ENCODE measurements at regions not wholly inside any gene's neighbourhood (a gene's known extent, or its start where the extent isn't known, plus 50 kb on each side); places are given as distances from the start of the nearest gene placed in this dataset.
"Not testable (repeated sequence)": the region's sequence is repeated elsewhere in the genome, so short reads cannot be mapped to it uniquely, and the experiment has no call there.

- intact Hi-C loops (cut with DNase I; ENCODE audit: low total_unique reads) = no loop called here
- no peaks in the 10 kb centered on the region for H3K4me1 ChIP-seq
- no peak for DNase-seq (ENCODE audit: low spot score in 2 of 2)
- no peaks in the 10 kb centered on the region for H3K36me3 ChIP-seq
- TF ChIP-seq POLR2A (IDR thresholded peaks at IDR 0.05) (no peak), CTCF (IDR thresholded peaks at IDR 0.05) (no peak), POLR2AphosphoS5 (IDR thresholded peaks at IDR 0.05) (no peak)
- H3K27ac ChIP-seq = no peak overlapping the region
- H3K4me3 ChIP-seq = no peak overlapping the region
- no peaks in the 10 kb centered on the region for H3K27me3 ChIP-seq
- no peaks in the 10 kb centered on the region for H3K9me3 ChIP-seq
Measured at GRCh38 chr20:4437131-4437530, 188.0 kb upstream of the ADRA1D start.

GRCh38 chr20:4435671-4436455 lies 186.8 kb upstream of the ADRA1D start:
- no peaks in the 10 kb centered on the region for H3K36me3 ChIP-seq
- no peak overlapping the region for H3K4me3 ChIP-seq
- intact Hi-C loops (cut with DNase I; ENCODE audit: low total_unique reads) = no loop called here
- no peak for DNase-seq (ENCODE audit: low spot score in 2 of 2)
- no peaks in the 10 kb centered on the region for H3K9me3 ChIP-seq
- H3K4me1 ChIP-seq = no peaks in the 10 kb centered on the region
- no peaks in the 10 kb centered on the region for H3K27me3 ChIP-seq
- H3K27ac ChIP-seq = peak overlapping the region in 1 of 2 donors; percentile 7
- TF ChIP-seq POLR2AphosphoS5 (IDR thresholded peaks at IDR 0.05) (no peak), CTCF (IDR thresholded peaks at IDR 0.05) (no peak), POLR2A (IDR thresholded peaks at IDR 0.05) (no peak)

- TF ChIP-seq CTCF (IDR thresholded peaks at IDR 0.05) (no peak), POLR2A (IDR thresholded peaks at IDR 0.05) (no peak), POLR2AphosphoS5 (IDR thresholded peaks at IDR 0.05) (no peak)
- H3K27me3 ChIP-seq = no peaks in the 10 kb centered on the region
- no peaks in the 10 kb centered on the region for H3K36me3 ChIP-seq
- H3K4me1 ChIP-seq = no peaks in the 10 kb centered on the region
- intact Hi-C loops (cut with DNase I; ENCODE audit: low total_unique reads) = no loop called here
- no peak overlapping the region for H3K27ac ChIP-seq
- no peak for DNase-seq (ENCODE audit: low spot score in 2 of 2)
- no peaks in the 10 kb centered on the region for H3K9me3 ChIP-seq
- H3K4me3 ChIP-seq = no peak overlapping the region
Measured at GRCh38 chr20:4435225-4435624, 186.1 kb upstream of the ADRA1D start.

- DNase-seq (ENCODE audit: low spot score in 2 of 2) = no peak
- H3K9me3 ChIP-seq = no peaks in the 10 kb centered on the region
- TF ChIP-seq POLR2A (IDR thresholded peaks at IDR 0.05) (no peak), CTCF (IDR thresholded peaks at IDR 0.05) (no peak), POLR2AphosphoS5 (IDR thresholded peaks at IDR 0.05) (no peak)
- no peak overlapping the region for H3K27ac ChIP-seq
- no peaks in the 10 kb centered on the region for H3K36me3 ChIP-seq
- intact Hi-C loops (cut with DNase I; ENCODE audit: low total_unique reads) = no loop called here
- H3K4me3 ChIP-seq = no peak overlapping the region
- H3K27me3 ChIP-seq = no peaks in the 10 kb centered on the region
- H3K4me1 ChIP-seq = no peaks in the 10 kb centered on the region
Measured at GRCh38 chr20:4434681-4435080, 185.6 kb upstream of the ADRA1D start.

- no peaks in the 10 kb centered on the region for H3K9me3 ChIP-seq
- DNase-seq (ENCODE audit: low spot score in 2 of 2) = no peak
- intact Hi-C loops (cut with DNase I; ENCODE audit: low total_unique reads) = no loop called here
- H3K27ac ChIP-seq = no peak overlapping the region
- no peaks in the 10 kb centered on the region for H3K36me3 ChIP-seq
- TF ChIP-seq POLR2AphosphoS5 (IDR thresholded peaks at IDR 0.05) = no peak
- no peak for TF ChIP-seq POLR2A (IDR thresholded peaks at IDR 0.05)
- no peak for TF ChIP-seq CTCF (IDR thresholded peaks at IDR 0.05)
- no peaks in the 10 kb centered on the region for H3K27me3 ChIP-seq
- no peaks in the 10 kb centered on the region for H3K4me1 ChIP-seq
- H3K4me3 ChIP-seq = no peak overlapping the region
Measured at GRCh38 chr20:4431446-4431845, 182.4 kb upstream of the ADRA1D start.

GRCh38 chr20:4430826-4431225 lies 181.7 kb upstream of the ADRA1D start:
- H3K36me3 ChIP-seq; DNase-seq (ENCODE audit: low spot score in 2 of 2); H3K27ac ChIP-seq; H3K9me3 ChIP-seq; H3K4me1 ChIP-seq; intact Hi-C loops (cut with DNase I; ENCODE audit: low total_unique reads); H3K4me3 ChIP-seq; H3K27me3 ChIP-seq: not testable (repeated sequence)
